Gastroesophageal sphincter (tissue), 3 donors: ENCODE measurements at regions not wholly inside any gene's neighbourhood (a gene's known extent, or its start where the extent isn't known, plus 50 kb on each side); places are given as distances from the start of the nearest gene placed in this dataset.

Source experiments
- CTCF ChIP-seq, 4 experiments: fragments of 200-600 bp in 2 of 4; fragments of 450-650 bp in 2 of 4; sonication (generic) in 1 of 4; IDR thresholded peaks; one replicate each; pipeline ENCODE4 v1.5.1; 2017 to 2019; ENCODE audit warnings: antibody characterized with exemption in 4 of 4, mild to moderate bottlenecking in 2 of 4, moderate library complexity in 2 of 4
- POLR2A ChIP-seq, 2 donors: fragments of 450-650 bp; IDR thresholded peaks; one replicate each; pipeline ENCODE4 v1.6.1; 2017; ENCODE audit warnings: antibody characterized with exemption in 2 of 2, mild to moderate bottlenecking in 2 of 2, moderate library complexity in 1 of 2
- POLR2AphosphoS5 ChIP-seq: sonication (generic); formaldehyde crosslinking; IDR thresholded peaks from one replicate; pipeline ENCODE4 v1.6.1; 2017; ENCODE audit warnings: antibody characterized with exemption

GRCh38 chr20:22768266-22769178 lies 184.2 kb upstream of the FOXA2 start:
- no peak for TF ChIP-seq POLR2AphosphoS5
- no peak for TF ChIP-seq CTCF (IDR thresholded peaks at IDR 0.05)
- no peak for TF ChIP-seq POLR2A (IDR thresholded peaks at IDR 0.05)
